ENCODE measurements at regions not wholly inside any gene's neighbourhood (a gene's known extent, or its start where the extent isn't known, plus 50 kb on each side); places are given as distances from the start of the nearest gene placed in this dataset.

DNA sequence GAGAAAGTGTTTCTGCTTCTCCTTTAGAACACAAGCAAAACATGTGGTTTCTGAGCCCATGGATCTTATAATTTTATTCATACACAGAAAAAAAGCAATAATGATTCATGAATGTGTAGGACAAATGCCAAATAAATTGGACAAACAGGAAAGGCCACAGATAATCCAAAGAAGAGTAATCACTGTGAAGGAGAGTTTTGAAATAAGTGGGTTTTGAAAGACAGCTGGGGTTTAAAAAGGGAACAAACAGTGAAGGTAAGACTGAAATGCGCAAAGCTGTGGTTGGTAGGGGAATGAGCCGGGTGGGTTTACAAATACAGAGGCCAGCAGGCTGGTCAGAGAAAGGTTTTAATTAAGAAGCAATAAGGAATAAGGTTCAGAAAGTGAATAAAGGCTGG is 50.0 kb upstream of the MBOAT2 start:
- TF ChIP-seq, protein P1, sequence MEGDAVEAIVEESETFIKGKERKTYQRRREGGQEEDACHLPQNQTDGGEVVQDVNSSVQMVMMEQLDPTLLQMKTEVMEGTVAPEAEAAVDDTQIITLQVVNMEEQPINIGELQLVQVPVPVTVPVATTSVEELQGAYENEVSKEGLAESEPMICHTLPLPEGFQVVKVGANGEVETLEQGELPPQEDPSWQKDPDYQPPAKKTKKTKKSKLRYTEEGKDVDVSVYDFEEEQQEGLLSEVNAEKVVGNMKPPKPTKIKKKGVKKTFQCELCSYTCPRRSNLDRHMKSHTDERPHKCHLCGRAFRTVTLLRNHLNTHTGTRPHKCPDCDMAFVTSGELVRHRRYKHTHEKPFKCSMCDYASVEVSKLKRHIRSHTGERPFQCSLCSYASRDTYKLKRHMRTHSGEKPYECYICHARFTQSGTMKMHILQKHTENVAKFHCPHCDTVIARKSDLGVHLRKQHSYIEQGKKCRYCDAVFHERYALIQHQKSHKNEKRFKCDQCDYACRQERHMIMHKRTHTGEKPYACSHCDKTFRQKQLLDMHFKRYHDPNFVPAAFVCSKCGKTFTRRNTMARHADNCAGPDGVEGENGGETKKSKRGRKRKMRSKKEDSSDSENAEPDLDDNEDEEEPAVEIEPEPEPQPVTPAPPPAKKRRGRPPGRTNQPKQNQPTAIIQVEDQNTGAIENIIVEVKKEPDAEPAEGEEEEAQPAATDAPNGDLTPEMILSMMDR (optimal IDR thresholded peaks at IDR 0.05 in 1 of 3, IDR thresholded peaks at IDR 0.05 in 1 of 3, conservative IDR thresholded peaks at IDR 0.05 in 1 of 3; ENCODE audit: extremely low read depth in 1 of 3, insufficient read depth in 2 of 3, low read length in 3 of 3) = no peak
- TF ChIP-seq EZH2 (IDR thresholded peaks at IDR 0.05; ENCODE audit: low read length) = no peak

Measured in keratinocyte (primary cell).